ENCODE measurements at regions not wholly inside any gene's neighbourhood (a gene's known extent, or its start where the extent isn't known, plus 50 kb on each side); places are given as distances from the start of the nearest gene placed in this dataset.

DNA sequence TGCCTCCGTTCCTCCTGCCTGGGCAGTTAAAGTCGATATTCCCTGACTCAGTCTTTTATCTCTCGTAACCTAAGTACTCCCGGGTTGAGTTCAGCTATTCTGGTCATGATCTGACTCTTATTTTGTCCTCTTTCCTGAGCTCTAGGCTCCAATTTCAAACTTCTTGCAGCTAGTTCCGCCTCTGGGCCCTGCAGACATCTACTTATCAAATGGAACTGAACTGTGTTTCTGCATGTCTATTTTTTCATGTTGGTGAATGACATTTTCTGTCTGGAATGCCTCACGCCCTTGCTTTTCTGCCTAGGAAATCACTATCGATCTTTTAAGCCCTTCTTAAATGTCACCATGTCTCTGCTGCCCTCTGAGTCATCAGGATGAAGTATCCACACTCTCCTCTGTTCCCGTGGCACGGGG is 101.5 kb downstream of the VAPA start:
- DNase-seq (ENCODE audit: low read depth), result peak; percentile 47
- H3K4me3 ChIP-seq (ENCODE audit: control insufficient read depth, low read depth, low read length), result no peak overlapping the region
- TF ChIP-seq CTCF (conservative IDR thresholded peaks at IDR 0.05; ENCODE audit: control insufficient read depth, insufficient read depth, low read depth, low read length), result no peak

DNA sequence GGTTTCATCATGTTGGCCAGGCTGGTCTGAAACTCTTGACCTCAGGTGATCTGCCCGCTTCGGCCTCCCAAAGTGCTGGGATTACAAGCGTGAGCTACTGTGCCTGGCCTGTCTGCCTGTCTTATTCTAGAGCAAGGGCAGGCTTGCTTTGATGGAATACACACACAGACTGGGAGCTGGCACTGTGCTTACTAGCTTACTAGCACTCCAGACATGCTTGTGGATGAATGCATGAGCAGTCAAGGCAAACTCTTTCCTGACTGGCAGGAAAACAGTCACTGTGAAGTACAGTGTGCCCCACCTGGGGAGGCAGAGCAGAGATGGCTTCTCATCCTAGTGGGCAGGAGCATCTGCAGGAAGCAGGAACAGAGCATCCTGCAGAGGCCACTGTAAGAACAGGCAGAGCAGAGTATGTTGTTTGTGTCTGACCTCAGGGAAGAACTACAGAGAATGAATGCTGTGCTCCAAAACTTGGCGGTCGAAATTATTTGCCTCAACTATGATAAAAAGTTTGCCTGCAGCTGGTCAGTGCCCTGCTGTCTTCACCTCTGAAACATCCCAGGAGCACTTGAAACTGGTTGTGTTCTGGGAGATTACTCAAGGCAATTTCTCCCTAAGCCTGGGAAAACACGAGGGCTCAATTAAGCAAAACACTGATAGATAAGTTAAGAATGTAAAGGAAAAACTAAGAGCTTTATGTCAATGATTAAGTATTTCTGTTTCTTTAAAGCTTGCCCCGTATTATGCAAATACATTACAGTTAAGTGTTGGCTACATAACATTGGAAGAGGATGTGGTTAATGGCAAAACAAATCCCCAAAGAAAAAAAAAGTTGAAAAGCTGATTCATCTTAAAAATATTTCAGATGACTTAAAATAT is 102.4 kb downstream of the VAPA start:
- no peak overlapping the region for H3K4me3 ChIP-seq (ENCODE audit: control insufficient read depth, low read depth, low read length)
- DNase-seq (ENCODE audit: low read depth), result peak; percentile 97
- peak; percentile 70 for TF ChIP-seq CTCF (conservative IDR thresholded peaks at IDR 0.05; ENCODE audit: control insufficient read depth, insufficient read depth, low read depth, low read length)

DNA sequence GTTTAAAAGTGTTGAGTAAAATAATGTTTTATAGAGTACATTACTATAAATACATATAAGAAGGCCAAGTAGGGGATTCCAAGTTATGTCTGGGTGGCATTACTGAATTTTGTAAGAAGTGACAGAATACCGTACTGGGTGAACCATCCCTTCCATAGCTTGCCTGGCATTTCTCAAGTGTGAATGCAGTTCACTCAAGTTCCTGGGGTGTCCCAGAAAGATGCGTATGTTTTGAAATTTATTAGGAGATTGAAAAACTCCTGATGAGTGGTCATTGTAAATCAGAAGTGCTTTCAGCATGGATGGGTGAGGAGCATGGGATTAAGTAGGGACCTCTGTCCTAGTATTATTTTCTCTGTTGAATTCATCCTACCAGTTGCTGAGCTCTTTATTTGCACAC is 103.2 kb downstream of the VAPA start:
- no peak overlapping the region for H3K4me3 ChIP-seq (ENCODE audit: control insufficient read depth, low read depth, low read length)
- no peak for TF ChIP-seq CTCF (conservative IDR thresholded peaks at IDR 0.05; ENCODE audit: control insufficient read depth, insufficient read depth, low read depth, low read length)
- DNase-seq (ENCODE audit: low read depth), result peak; percentile 10

- no peak for DNase-seq (ENCODE audit: low read depth)
- no peak overlapping the region for H3K4me3 ChIP-seq (ENCODE audit: control insufficient read depth, low read depth, low read length)
- no peak for TF ChIP-seq CTCF (conservative IDR thresholded peaks at IDR 0.05; ENCODE audit: control insufficient read depth, insufficient read depth, low read depth, low read length)
Measured at GRCh38 chr18:10018289-10018688, 104.5 kb downstream of the VAPA start.

GRCh38 chr18:10020171-10020570 is 106.4 kb downstream of the VAPA start:
- no peak for DNase-seq (ENCODE audit: low read depth)
- TF ChIP-seq CTCF (conservative IDR thresholded peaks at IDR 0.05; ENCODE audit: control insufficient read depth, insufficient read depth, low read depth, low read length), result no peak
- no peak overlapping the region for H3K4me3 ChIP-seq (ENCODE audit: control insufficient read depth, low read depth, low read length)

DNA sequence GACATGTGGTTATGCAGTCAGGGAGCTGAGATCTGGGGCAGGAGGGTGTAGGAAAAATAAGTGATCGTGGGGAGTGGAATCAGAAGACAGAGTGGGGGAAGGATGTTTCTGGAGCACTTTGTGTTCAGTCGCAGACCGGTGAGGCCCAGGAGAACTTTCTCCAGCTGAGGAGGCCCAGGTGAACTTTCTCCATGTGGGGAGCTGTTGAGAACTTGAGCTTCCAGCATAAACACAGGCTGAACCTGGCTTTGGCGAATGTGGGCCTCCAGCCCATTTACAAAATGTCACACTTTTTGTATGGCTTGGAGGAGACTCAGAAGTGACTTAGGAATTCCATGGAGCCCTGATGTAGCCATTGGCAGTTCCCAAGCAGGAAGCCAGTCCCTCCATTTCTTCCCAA is 108.5 kb downstream of the VAPA start:
- no peak for TF ChIP-seq CTCF (conservative IDR thresholded peaks at IDR 0.05; ENCODE audit: control insufficient read depth, insufficient read depth, low read depth, low read length)
- DNase-seq (ENCODE audit: low read depth), result no peak
- no peak overlapping the region for H3K4me3 ChIP-seq (ENCODE audit: control insufficient read depth, low read depth, low read length)
